Activated CD4-positive, alpha-beta memory T cell treated with anti-CD3 and anti-CD28 coated beads, Interleukin-2, amount 10 ng/mL, durations not matched to agents 7 days and 5 days (primary cell): ENCODE measurements at regions not wholly inside any gene's neighbourhood (a gene's known extent, or its start where the extent isn't known, plus 50 kb on each side); places are given as distances from the start of the nearest gene placed in this dataset.
"Not testable (repeated sequence)": the region's sequence is repeated elsewhere in the genome, so short reads cannot be mapped to it uniquely, and the experiment has no call there.

Experiments used
- CTCF ChIA-PET: fragments of 350-600 bp; sonication (Branson Sonifier 250); formaldehyde crosslinking; loops from one replicate; lab custom pipeline; 2021; ENCODE audit warnings: antibody characterized with exemption, inconsistent platforms; lab: Charles Lee
- POLR2A ChIA-PET: fragments of 350-600 bp; sonication (Branson Sonifier 250); formaldehyde crosslinking; loops from one replicate; lab custom pipeline; 2021; ENCODE audit warnings: antibody characterized with exemption; lab: Charles Lee
- DNase-seq: peaks from one replicate; pipeline ENCODE4 v3.0.0-alpha.2; 2020
- H3K27ac Mint-ChIP-seq: one replicate; pipeline ENCODE4 v1.8.0; 2021; ENCODE audit warnings: mild to moderate bottlenecking, mixed read lengths
- H3K27me3 Mint-ChIP-seq: one replicate; pipeline ENCODE4 v1.8.0; 2021; ENCODE audit warnings: mixed read lengths
- H3K36me3 Mint-ChIP-seq: one replicate; pipeline ENCODE4 v1.8.0; 2021; ENCODE audit warnings: low read depth, mixed read lengths
- H3K4me1 Mint-ChIP-seq: one replicate; pipeline ENCODE4 v1.8.0; 2021; ENCODE audit warnings: mixed read lengths
- H3K4me3 Mint-ChIP-seq: one replicate; pipeline ENCODE4 v1.8.0; 2021; ENCODE audit warnings: mild to moderate bottlenecking, mixed read lengths
- H3K9me3 Mint-ChIP-seq: one replicate; pipeline ENCODE4 v1.8.0; 2021; ENCODE audit warnings: mixed read lengths

DNA sequence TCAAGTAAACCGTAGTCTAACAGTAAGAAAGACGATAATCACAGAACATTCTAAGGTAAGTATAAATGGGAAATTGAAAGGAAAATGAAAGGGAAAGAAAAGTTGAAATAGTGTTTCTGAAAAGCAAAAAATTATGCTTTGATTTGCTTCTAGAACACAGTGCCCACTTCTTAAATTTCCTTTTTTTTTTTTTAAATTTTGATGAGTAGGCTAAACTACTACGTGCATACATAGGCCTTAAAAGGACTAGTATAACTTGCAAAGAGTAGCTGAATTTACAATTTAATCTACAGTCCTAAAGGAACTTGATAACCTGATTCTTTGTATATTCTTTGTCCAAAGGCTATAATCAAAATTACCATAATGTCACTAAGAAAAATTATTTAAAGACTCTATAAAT, 325.3 kb downstream of the PAX3 start:
- Mint-ChIP-seq H3K4me3 (no peak overlapping the region), H3K9me3 (no peaks in the 10 kb centered on the region), H3K36me3 (no peaks in the 10 kb centered on the region), H3K4me1 (no peaks in the 10 kb centered on the region), H3K27ac (no peak overlapping the region), H3K27me3 (peaks cover 4% of the 10 kb centered on the region)
- POLR2A ChIA-PET = no interaction called here
- no peak for DNase-seq
- CTCF ChIA-PET = no interaction called here

DNA sequence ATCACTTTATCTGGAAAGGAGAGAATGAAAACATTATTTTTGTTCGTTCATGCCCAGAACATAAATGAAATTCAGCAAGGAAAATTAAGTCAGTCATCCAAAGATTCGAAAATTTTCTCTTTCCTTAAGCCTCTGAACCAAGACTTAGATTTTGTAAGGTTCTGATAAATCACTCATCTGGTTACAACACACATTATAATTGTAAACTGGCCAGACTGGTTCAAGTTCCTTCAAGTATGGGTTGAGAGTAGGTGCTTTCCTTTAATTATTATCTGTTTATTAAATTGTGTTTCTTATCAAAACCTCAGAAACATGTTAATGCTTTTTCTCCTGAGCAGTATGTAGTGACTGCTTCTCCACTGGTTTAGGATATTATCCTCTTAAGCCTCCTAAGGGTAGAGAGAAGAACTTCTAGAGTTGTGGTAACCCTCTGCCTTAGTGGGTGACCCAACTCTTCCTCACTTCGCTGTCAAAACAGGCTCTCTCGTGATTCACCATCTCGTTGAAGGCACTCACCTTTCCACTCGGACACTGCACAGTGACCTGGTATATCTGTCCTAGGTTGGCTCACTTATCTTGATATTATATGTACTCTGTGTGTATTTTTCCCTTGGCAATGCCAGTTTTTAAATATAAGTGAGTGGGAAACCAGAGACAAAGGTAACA, 325.9 kb downstream of the PAX3 start:
- Mint-ChIP-seq H3K36me3 (no peaks in the 10 kb centered on the region), H3K4me1 (no peaks in the 10 kb centered on the region), H3K4me3 (no peak overlapping the region), H3K27ac (no peak overlapping the region), H3K27me3 (peaks cover 4% of the 10 kb centered on the region), H3K9me3 (no peaks in the 10 kb centered on the region)
- no peak for DNase-seq
- POLR2A ChIA-PET = no interaction called here
- CTCF ChIA-PET = no interaction called here

GRCh38 chr2:221970389-221970788, 328.4 kb downstream of the PAX3 start:
- DNase-seq = no peak
- H3K27ac Mint-ChIP-seq = no peak overlapping the region
- H3K9me3 Mint-ChIP-seq = no peaks in the 10 kb centered on the region
- ChIA-PET CTCF (no interaction called here), POLR2A (no interaction called here)
- no peak overlapping the region for H3K4me3 Mint-ChIP-seq
- H3K27me3 Mint-ChIP-seq = peaks cover 4% of the 10 kb centered on the region
- no peaks in the 10 kb centered on the region for H3K36me3 Mint-ChIP-seq
- H3K4me1 Mint-ChIP-seq = no peaks in the 10 kb centered on the region

GRCh38 chr2:221969830-221970144, 329.0 kb downstream of the PAX3 start:
- H3K27ac Mint-ChIP-seq = no peak overlapping the region

DNA sequence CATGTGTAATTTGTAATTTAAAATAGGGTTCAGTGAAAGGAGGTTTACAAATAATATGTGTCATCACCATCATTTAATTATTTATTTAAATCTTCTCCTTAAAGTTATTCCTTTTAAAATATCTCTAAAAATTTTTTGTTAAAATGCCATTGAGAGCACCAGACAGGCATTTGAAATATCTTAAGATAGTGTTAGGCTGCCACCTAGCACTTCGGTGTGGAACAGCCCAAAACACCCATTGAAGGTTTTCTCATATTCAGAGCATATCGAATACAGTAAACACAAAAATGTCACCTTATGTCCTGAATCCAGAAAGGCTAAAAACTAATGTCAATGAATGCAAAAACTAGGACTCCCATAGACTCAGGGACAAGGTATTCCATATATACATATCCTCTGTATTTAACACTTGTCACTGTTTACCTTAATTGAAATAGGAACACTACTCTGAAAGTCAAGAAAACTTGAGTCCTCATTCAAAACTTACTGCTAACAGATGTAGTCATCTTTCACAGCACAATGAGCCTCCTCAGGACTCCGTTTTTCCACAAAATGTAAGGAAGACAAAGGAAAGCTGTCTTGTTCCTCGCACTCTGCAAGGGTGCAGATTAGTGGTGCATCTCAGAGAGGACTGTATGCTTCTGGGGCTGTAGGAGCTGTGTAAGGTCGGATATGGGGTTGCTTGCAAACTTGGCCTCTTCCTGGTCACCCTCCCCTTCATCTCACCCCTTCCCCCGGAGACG, 329.5 kb downstream of the PAX3 start:
- POLR2A ChIA-PET = no interaction called here
- DNase-seq = no peak
- H3K27ac Mint-ChIP-seq = no peak overlapping the region

More at GRCh38 chr2:221969830-221970144, 329.0 kb downstream of the PAX3 start:
- no peaks in the 10 kb centered on the region for H3K9me3 Mint-ChIP-seq
- peaks cover 4% of the 10 kb centered on the region for H3K27me3 Mint-ChIP-seq
- H3K36me3 Mint-ChIP-seq = no peaks in the 10 kb centered on the region
- CTCF ChIA-PET = no interaction called here
- no peak overlapping the region for H3K4me3 Mint-ChIP-seq
- no peaks in the 10 kb centered on the region for H3K4me1 Mint-ChIP-seq
- no peak for DNase-seq
- POLR2A ChIA-PET = no interaction called here

GRCh38 chr2:221962186-221962585, 336.6 kb downstream of the PAX3 start:
- Mint-ChIP-seq H3K4me3 (no peak overlapping the region), H3K4me1 (no peaks in the 10 kb centered on the region), H3K27ac (no peak overlapping the region), H3K9me3 (no peaks in the 10 kb centered on the region), H3K36me3 (no peaks in the 10 kb centered on the region), H3K27me3 (no peaks in the 10 kb centered on the region)
- ChIA-PET POLR2A (no interaction called here), CTCF (no interaction called here)
- no peak for DNase-seq

More for the DNA sequence above, 329.5 kb downstream of the PAX3 start:
- CTCF ChIA-PET = no interaction called here
- no peaks in the 10 kb centered on the region for H3K4me1 Mint-ChIP-seq
- H3K9me3 Mint-ChIP-seq = no peaks in the 10 kb centered on the region
- H3K36me3 Mint-ChIP-seq = no peaks in the 10 kb centered on the region
- H3K27me3 Mint-ChIP-seq = peaks cover 4% of the 10 kb centered on the region
- H3K4me3 Mint-ChIP-seq = no peak overlapping the region

GRCh38 chr2:221961561-221961960, 337.2 kb downstream of the PAX3 start:
- H3K36me3 Mint-ChIP-seq = no peaks in the 10 kb centered on the region
- H3K27ac Mint-ChIP-seq = no peak overlapping the region
- H3K4me3 Mint-ChIP-seq = no peak overlapping the region
- ChIA-PET POLR2A (no interaction called here), CTCF (no interaction called here)
- no peaks in the 10 kb centered on the region for H3K27me3 Mint-ChIP-seq
- H3K4me1 Mint-ChIP-seq = no peaks in the 10 kb centered on the region
- no peaks in the 10 kb centered on the region for H3K9me3 Mint-ChIP-seq
- no peak for DNase-seq

- no peak for DNase-seq
- Mint-ChIP-seq H3K9me3 (no peaks in the 10 kb centered on the region), H3K36me3 (no peaks in the 10 kb centered on the region), H3K4me3 (no peak overlapping the region), H3K27me3 (no peaks in the 10 kb centered on the region), H3K4me1 (no peaks in the 10 kb centered on the region), H3K27ac (no peak overlapping the region)
- ChIA-PET CTCF (no interaction called here), POLR2A (no interaction called here)
Observed at GRCh38 chr2:221958224-221958623, 340.6 kb downstream of the PAX3 start.

DNA sequence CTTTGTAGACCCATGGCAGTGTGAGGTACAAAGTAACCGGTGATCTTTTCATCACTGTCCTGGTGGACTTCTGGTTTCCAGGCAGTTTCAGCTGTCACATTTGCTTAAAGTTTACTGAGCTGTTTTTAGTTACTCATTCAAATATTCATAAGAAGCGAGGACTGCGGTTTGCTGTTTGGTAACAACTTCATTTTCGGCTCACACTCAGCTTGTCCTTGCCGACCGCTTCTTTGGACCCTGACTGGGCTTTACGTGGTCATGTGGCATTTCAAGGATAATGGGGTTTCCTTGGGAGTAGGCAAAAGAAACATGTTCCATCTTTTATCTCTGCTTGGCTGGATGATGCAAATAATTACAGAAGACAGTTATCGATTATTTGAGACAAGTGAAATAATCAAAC, 350.7 kb downstream of the PAX3 start:
- Mint-ChIP-seq H3K36me3 (no peaks in the 10 kb centered on the region), H3K4me3 (no peak overlapping the region), H3K27me3 (no peaks in the 10 kb centered on the region), H3K27ac (no peak overlapping the region), H3K9me3 (no peaks in the 10 kb centered on the region), H3K4me1 (no peaks in the 10 kb centered on the region)
- ChIA-PET POLR2A (no interaction called here), CTCF (no interaction called here)
- no peak for DNase-seq

- H3K4me1 Mint-ChIP-seq, H3K4me3 Mint-ChIP-seq, H3K27me3 Mint-ChIP-seq, POLR2A ChIA-PET, DNase-seq, CTCF ChIA-PET, H3K9me3 Mint-ChIP-seq, H3K27ac Mint-ChIP-seq, H3K36me3 Mint-ChIP-seq: not testable (repeated sequence)
Observed at GRCh38 chr2:221944452-221944851, 354.3 kb downstream of the PAX3 start.

DNA sequence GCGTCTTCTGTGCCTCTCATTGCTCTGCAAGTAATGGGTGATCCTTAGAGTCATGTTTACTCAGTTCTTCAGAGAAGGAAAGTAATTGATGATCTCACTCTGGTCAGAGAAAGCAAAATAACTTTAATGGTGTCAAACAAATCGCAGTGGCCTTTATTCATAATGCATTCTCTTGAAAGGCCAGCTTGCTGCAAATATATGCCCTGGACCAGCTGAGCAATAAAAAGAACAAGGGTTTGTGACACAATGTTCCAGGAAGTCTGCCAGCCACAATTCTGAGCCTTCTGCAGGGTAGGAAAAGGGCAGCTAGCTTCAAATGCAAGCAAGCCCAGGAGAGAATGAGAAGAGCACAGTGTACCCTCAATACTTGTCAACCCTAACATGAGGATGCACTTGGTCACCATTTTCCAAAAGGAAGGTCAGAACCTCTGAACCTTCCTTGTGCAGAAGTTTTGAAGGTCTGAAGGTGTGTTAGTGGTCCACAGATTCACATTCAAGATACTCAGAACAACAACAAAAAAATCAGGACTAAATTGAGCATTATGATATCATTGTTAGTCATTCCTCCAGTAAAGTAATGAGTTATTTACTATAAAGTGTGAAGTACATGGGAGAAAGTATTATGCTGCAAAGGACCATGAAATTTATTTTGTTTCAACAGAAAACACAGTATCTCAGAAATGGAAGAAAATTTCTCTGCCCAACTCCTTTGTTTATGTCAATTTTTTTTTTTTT, 355.6 kb downstream of the PAX3 start:
- Mint-ChIP-seq H3K4me3 (no peak overlapping the region), H3K9me3 (no peaks in the 10 kb centered on the region), H3K36me3 (no peaks in the 10 kb centered on the region), H3K27ac (no peak overlapping the region), H3K4me1 (no peaks in the 10 kb centered on the region), H3K27me3 (no peaks in the 10 kb centered on the region)
- ChIA-PET CTCF (no interaction called here), POLR2A (no interaction called here)
- DNase-seq = no peak

DNA sequence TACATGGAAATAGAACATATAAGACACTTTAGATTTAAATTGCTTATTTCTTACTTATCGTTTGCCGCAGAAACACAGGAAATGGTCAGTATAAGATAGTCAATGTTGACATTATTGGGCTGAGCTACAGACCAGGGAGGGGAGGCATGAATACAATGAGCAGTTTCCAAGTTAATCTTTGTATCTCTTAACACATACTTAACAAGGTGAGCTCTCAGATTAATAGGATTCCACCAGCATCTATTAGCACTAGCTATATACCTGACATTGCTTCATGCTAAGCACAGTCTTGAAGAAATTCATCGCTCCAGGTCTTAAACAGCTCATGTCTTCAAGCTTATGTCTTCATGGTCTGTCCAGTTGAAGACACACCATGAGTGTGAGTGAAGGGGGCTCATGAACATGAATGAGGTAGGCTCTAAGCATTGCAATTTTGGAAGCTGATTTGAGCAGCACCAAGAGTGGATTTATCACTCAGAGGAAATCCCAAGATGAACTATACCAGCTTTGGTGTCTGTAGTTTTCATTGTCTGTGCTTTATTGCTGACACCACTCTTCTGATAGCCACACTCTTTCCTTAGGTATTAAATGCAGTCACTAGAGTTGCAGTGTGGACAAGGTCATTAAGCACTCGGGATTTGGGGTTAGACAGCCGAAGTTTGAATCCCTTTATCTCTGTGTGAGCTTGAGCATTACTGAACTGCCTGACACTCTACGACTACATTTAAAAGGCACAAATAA, 359.3 kb upstream of the EPHA4 start:
- H3K27me3 Mint-ChIP-seq = no peaks in the 10 kb centered on the region
- no peaks in the 10 kb centered on the region for H3K36me3 Mint-ChIP-seq
- H3K4me1 Mint-ChIP-seq = no peaks in the 10 kb centered on the region
- POLR2A ChIA-PET = no interaction called here
- no peak for DNase-seq
- H3K4me3 Mint-ChIP-seq = no peak overlapping the region
- CTCF ChIA-PET = no interaction called here
- H3K27ac Mint-ChIP-seq = no peak overlapping the region
- no peaks in the 10 kb centered on the region for H3K9me3 Mint-ChIP-seq

DNA sequence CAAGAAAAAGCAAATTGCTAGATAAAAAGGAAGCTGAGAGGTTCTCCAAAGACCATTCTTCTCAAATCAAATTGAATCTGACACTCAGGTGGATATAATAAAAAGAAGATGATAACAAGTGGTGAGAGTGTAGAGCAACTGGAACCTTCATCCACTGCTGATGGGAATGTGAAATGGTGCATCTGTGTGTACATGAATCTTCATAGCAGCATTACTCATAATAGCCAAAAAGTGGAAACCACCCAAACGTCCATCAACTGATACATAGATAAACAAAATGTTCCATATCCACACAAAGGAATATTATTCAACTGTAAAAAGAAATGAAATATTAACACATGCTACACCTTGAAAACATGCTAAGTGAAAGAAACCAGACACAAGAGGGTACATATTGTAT, 357.2 kb upstream of the EPHA4 start:
- CTCF ChIA-PET = no interaction called here
- no peaks in the 10 kb centered on the region for H3K4me1 Mint-ChIP-seq
- no peaks in the 10 kb centered on the region for H3K9me3 Mint-ChIP-seq
- no peak for DNase-seq
- no peaks in the 10 kb centered on the region for H3K36me3 Mint-ChIP-seq
- no peaks in the 10 kb centered on the region for H3K27me3 Mint-ChIP-seq
- H3K4me3 Mint-ChIP-seq = no peak overlapping the region
- H3K27ac Mint-ChIP-seq = no peak overlapping the region
- POLR2A ChIA-PET = no interaction called here
